ENCODE measurements at regions not wholly inside any gene's neighbourhood (a gene's known extent, or its start where the extent isn't known, plus 50 kb on each side); places are given as distances from the start of the nearest gene placed in this dataset.

DNA sequence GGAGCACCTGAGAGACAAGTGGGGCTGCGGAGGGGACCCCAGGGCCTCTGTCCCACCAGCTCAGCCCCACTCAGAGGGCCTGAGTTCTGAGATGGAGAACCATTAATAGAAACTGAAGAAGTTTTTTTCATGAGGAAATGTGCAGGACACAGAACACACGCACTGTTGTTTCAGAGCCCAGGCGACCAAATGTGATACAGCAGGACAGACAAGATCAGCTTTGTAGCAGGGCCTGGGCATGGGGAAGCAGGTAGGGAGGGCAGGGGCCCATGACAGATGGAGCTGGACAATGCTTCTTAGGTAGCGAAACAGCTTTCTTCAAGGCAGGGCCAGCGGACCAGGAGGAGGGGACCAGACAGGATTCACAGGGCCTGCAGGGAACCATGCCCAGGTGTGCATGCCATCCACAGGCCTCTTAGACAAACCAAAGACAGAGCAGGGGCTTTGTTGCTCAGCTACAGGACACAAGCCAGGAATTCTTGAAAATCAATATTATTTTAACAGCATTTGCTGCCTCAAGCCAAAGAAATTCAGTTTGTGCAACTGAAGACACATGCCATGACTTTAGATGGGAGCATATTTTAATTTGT lies 252.8 kb upstream of the GYPC start:
- no peak for DNase-seq

DNA sequence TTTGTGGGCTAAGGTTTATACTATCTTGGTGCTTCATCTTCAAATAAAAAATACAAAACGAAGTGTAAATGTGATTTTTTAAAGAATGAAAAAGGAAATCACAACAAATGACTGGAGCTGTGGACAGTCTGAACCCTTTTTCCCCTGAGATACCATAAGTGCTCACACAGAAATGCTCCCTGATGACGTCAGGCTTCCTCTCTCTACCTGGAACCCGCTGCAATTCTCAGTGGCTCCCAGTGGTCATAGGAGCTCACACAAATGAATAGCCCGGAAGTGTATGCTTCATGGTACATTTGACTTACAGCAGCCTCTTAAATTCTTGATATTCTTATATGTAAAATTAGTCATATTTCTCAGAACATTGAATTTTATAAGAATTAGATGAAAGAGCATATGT lies 249.7 kb upstream of the GYPC start:
- DNase-seq, result no peak

DNA sequence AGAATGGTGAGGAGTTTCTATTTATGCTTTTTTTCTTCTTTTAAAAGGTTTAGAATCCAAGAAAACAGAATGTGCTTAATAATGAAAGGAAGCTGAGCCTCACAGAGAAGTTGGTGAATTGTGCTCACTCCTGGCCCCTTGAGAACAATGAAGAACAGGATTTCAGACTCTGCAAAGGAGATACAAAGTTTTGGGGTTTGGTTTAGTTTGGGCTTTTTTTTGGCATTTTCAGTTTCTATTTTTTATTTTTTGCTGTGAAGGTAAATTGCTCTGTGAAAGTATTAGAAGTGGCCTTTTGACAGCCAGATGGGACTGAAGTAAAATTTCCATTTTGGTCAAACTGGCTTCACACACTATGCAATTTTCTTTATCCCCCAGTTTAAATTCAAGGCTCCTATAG lies 247.3 kb upstream of the GYPC start:
- no peak for DNase-seq

DNA sequence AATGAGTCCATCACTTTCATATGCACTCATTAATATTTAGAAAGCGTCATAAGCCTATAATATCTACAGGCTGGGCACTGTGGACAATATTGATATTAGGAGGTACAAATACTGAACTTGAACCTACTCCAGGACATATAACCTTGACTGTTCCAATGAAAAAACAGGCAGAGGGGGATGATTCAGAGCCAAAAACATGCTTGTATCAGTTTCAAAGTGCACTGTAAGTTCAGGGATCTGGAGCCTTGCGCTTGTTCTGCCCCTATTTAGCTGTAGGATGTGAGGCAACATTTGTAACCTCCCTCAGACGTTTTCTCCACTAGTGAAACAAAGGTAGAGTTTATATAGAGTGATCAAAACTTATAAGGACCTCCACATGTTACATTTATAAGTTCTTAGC lies 246.1 kb upstream of the GYPC start:
- no peak for DNase-seq

DNA sequence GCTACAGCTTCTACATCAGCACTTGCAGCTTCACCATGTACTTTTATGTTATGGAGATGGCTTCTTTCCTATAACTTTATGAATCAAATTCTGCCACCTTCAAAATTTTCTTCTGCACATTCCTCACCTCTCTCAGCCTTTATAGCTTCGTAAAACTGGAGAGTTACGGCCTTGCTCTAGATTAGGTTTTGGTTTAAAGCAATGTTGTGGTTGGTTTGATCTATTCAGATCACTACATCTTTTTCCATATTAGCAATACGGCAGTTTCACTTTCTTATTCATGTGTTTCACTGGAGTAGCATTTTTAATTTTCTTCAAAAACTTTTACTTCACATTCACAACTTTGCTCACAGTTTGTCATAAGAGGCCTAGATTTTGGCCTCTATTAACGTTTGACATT lies 242.9 kb upstream of the GYPC start:
- no peak for DNase-seq

DNA sequence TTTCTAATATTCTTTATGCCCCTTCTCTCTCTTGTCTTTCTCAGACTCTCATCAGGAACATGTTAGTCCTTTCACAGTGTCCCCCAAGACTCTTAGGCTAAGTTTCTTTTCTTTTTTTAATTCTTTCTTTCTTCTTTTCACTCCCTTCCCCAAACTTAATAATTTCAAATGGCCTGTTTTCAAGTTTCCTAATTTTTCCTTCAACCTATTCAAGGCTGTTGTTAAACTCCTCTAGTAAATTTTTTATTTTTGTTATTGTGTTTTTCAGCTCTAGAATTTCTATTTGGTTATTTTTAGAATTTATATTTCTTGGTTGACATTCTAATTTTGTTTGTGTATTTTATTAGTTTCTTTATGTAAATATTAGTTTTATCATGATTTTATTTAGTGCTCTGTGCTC lies 236.6 kb upstream of the GYPC start:
- no peak for DNase-seq

DNA sequence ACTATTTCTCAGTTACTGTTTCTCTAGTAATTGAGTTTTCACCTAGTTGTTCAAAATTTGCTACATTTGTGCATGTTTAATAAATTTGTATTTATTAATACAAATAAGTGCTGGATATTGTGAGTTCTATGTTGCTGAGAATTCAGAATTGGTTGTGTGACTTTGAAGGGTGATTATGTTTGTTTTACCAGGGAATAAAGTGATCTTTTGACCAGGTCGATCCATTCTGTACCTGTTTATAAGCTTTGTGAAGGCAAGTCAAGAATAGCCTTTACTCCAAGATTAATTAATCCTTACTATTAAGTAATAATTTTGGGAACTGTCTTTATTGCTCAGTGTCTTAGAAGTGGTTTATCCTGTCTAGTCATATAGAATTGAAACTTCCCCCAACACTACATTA lies 230.0 kb upstream of the GYPC start:
- no peak for DNase-seq

DNA sequence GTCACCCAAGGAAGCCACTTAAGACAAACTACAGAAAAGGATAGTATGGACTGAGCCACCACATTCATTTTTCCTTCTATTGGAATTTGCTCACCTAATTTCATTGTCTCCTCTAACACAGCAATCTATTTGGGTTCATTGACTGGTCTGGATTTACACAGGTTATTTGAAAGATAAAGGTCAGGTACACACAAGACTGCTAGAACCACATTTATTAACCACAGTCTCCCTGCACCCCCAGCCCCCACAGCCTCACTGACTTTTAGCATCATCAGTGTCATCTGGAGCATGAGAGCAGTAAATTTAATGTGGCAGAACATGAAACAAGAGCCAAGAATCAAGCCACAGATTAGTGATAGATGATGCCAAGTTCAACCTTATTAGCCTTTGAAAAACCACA lies 226.9 kb upstream of the GYPC start:
- DNase-seq, result no peak

DNA sequence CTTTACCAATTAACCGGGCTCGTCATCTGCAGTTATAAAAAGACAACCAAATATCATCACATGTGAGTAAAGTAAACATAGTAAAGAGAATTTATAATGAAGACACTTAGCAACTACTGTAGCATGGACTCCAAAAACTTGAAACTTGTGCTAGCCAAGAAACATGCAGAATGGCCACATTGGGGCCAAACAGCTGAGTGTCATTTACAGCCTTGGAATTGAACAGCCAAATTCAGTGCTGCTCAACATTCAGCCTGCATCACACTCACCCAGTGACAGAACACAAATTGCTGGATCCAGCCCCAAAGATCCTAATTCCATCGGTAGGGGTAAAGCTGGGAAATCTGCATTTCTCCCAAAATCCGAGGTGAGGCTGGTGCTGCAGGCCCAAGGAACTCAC lies 224.8 kb upstream of the GYPC start:
- peak; percentile 37 for DNase-seq

DNA sequence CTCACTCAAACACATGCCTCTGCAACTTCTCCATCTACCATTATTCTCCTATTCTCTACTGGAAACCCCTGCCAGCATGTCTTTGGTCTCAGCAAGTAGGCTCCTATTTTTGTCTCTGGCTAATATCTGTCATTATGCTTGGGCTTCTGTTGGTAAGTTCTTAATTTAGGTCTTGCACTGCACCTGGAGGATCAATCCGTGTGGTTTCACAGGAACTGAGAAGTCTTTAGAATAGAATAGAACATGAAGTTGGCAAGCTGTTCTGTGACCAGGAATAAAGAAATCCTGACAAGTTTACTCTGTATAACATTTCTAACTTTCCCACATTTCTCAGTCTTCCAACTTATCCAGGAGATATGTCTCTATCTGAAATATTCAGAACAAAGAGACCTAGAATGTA lies 219.5 kb upstream of the GYPC start:
- no peak for DNase-seq

DNA sequence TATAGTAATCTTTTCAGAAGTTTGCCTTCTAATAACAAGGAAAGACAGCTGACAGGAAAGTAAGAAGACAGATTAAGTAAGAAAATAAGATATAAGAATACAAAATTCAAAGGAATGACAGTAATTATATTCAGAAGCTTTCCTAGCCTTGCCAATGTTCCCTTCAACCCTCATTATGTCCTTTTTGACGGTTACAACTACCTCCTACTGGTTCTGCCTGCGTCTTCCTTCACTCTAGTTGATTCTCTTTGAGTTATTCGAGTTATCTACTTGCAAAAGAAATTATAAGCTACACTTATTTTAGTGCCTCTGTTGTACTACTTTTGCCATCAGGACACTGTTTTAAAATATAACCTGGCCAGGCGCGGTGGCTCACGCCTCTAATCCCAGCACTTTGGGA lies 218.9 kb upstream of the GYPC start:
- no peak for DNase-seq

DNA sequence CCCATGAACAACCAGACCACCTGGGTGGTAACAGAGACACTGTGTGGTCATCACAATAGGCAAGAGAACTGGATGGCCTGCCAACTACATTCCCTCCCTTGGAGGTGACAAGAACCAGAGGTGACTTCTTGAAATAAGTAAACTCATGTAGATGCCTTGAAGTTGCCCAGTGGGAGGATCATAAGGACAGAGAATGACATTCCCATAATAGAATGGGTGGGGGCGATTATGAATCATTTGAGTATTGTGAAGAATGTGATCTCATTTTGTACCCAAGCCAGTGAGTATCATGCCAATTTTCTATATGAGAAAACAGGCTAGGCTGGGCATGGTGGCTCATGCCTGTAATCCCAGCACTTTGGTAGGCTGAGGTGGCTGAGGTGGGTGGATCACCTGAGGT lies 211.4 kb upstream of the GYPC start:
- DNase-seq, result no peak

DNA sequence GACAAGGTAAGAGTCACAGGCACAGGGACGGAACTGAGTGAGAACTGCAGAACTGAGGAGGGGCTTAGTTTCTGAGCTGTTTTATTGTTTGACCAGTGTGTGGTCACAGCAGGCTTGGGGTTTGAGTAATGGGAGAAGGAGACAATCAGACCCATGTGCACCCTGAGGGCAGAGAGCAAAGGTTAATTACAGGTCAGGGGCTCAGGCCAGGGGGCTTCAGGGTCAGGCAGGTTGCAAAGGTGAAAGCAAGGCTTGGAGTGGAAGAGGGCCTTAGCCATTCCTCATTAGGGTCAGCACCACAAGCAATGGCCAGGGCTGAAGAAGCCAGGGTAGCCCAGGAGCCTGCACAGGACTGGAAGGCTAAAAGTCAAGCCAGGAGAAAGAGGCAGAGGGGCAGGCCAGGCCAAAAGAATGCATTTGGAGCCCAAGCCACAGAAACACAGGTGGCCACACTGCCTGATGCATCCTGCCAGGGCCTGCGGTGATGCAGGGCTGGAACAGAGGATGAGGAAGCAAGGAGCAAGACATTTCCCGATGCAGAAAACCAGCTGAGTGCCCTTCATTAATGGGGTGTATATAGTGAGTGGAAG lies 209.8 kb upstream of the GYPC start:
- no peak for DNase-seq

DNA sequence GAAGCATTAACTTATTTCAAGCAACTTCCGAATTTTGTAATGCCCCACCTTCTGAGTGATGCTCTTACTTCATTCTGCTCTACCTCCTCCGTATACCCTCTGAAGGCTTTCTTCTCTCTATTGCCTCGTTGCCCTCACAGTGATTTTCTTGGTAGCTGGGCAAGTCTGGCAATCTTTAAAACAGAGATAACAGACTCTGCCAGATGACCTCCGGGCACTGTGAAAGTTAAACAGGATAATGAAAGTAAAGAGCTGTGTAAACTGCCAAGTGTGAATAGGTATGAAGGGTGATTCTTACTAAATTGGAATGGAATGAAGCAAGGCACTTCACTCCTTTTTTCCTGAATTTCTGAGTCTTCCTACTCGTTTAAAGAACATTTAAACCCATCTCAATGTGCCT lies 207.3 kb upstream of the GYPC start:
- no peak for DNase-seq

DNA sequence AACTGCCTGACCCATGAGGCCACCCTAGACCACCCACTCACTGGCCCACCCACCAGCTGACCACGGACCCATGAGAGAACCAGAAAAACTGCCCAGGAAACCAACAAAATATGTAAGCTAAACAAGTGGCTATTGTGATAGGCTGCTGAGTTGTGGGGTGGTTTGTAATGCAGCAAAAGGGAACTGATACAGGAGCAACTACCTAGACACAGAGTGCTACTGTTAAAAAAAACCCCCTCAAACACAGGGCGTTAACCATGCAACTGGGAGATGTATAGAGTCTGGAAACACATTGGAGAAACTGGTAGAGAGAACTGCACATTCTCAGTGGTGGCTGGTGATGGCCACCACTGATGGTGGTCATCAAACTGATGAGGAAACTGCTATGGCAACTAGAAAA lies 206.3 kb upstream of the GYPC start:
- DNase-seq, result no peak

DNA sequence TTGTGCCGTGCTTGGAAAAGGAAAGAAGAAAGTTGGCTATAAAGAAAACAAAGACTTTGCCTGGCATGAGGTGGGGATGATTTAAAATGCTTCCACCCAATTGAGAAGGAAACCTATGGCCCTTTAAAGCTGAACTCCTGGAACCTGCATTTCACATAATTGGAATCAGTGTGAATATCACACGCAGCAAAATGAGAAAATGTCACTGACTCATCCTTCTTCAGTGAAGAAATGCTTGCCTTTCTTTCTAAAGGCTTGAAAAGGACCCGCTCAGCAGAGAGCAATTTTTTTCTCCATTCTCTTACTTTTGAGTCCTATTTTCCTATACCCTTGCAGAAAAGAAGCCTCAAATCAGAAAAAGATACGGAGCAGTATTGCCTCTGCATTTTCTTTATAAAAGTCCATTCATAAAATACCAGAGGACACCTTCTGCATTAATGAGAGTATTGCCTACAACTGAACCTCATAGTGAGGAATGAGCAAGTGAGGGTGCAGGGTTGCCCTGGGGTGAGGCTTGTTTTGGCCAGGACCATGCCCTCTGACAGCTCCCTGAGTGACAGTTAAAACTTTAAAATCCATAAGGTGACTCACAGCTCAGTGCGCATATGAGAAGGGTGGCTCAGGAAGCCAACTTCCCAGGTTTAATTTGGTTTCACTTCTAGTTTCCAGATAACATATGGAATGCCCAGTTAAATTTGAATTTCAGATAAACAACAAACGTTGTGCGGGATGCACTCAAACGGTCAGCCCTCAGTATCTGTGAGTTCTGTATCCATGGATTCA lies 191.9 kb upstream of the GYPC start:
- DNase-seq, result no peak

DNA sequence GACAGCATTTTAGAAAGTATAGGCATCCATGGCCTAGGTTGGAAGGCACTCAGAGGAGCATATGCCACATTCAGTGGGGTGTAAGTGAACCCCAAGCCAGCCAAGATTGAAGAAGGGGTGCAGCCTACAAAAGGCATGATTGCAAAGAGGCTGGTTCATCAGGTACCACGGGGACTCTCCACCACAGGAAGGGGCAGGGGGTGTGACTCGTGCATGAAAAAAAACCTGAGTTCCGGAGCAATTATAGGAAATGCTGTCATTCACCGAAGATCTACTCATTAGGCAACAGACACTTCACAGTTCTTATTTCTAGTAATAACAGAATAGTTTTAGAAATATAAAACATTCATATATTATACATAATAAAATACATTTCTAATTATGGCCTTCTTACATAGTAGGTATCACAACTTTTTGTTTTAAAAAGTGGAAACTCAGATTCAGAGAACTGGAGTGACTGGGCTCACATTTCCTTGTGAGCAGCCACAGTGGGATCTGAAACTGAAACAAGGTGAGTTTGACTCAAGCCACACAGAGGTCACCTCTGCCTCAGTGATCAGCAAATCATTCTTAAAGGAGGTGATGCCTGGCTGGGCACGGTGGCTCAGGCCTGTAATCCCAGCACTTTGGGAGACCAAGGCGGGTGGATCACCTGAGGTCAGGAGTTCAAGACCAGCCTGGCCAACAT lies 188.4 kb upstream of the GYPC start:
- DNase-seq, result no peak

DNA sequence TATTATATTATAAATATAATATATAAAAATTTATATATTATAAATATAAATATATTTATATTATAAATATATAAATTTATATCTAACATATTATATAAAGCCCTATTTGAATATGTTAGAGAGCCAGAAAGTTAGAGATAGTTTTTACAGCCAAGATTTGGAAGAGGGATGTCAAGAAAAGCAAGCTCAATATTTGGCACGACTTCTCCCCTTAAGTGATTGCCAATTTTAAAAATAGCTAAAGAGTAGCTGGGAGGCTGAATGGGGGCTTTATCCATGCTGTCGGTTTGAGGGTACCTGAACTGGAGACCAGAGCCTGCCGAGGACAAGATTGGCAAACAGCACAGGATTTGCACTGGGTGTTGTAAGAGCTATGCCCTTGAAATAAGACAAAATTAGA lies 180.9 kb upstream of the GYPC start:
- DNase-seq, result no peak

DNA sequence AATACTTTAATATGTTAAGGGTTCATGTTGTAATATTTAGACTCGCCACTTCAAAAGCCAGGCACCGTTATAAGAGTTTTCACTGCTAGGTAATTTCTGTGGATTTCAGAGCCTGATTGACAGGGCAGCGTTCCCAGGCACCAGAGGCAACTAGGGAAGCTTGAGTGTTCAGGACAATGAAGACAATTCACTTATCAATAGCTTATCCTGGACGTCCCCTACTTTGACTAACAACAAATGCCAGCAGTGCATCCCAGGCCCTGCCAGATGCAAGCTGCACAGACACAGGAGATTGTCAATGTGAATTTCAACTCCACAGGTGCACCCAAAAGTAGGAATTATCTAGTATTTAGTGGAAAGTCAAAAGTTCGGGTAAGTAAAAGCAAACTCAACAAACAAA lies 179.3 kb upstream of the GYPC start:
- no peak for DNase-seq

DNA sequence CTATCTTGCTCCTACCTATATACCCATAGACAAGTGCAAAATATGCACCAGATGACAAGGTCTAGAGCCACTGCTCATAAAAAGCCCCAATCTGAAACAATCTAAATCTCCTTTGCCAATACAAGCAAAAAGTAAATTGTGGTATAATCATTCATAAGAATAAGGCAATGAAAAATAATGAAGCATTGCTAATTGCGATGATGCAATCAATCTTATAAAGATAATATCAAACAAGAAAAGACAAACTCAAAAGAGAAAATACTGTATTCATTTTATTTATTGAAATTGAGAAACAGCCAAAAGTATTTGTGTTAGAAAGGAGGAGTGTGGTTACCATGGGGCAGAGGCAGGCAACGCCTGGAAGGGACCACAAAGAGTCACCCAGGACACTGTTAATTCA lies 175.9 kb upstream of the GYPC start:
- DNase-seq, result no peak

DNA sequence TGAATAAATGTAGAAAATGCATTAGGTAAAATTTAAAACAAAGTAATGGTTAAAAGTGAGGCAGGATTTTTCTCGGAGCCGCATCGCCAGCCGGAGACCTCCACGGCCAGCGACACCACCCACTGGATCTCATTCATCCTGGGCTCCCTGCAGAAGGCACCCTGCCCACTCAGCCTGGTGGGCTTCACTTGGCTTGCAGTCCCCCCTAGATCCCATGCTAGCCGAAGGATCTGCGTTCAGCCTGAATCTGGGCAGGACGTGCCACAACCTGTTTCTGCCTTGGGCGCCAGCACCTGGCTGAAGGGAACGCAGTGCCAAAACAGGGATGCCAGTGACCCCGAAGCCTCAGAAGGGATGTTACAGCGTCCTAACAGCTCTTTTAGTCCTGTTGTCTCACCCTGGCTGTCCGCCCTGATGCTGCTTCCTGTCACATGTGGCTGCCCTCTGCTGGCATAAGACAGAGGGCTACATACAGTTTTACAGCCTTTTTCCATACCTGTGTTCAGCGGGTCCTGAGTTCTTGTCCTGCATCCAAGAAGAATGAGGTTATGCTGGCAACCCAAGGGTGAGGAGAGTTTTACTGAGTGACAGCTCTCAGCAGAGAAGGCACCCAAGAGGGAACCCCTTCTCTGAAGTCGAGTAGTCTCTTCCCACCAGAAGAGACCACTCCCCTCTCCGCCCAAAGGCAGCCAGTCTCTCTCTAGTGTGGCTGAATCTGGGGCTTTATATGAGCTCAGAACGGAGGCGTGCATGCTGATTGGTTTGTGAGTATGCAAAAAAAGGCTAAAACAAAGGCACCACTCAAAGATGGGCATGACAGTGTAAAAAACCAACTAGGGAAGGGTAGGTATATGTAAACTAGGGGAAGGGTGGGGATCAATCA lies 173.1 kb upstream of the GYPC start:
- DNase-seq, result no peak

DNA sequence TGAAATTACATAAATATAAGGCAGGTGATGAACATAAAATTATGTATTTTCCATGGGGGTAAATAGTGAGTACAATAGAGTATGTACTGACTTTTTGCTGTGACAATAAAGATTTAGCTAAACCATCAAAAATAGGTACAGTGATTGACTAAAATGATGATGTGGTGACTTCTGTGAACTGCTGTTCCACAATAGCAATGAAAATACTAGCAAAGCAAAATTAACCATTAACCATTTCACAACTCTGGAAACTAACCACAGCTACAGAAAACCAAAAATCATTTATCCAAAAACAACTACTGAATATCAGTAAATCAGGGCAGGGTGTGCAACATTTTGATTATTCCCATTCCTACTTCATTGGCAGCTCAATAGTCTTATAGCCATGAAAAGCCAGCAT lies 161.4 kb upstream of the GYPC start:
- DNase-seq, result no peak

Data from muscle of arm (tissue), 1 donor.